ENCODE measurements at regions not wholly inside any gene's neighbourhood (a gene's known extent, or its start where the extent isn't known, plus 50 kb on each side); places are given as distances from the start of the nearest gene placed in this dataset.

DNA sequence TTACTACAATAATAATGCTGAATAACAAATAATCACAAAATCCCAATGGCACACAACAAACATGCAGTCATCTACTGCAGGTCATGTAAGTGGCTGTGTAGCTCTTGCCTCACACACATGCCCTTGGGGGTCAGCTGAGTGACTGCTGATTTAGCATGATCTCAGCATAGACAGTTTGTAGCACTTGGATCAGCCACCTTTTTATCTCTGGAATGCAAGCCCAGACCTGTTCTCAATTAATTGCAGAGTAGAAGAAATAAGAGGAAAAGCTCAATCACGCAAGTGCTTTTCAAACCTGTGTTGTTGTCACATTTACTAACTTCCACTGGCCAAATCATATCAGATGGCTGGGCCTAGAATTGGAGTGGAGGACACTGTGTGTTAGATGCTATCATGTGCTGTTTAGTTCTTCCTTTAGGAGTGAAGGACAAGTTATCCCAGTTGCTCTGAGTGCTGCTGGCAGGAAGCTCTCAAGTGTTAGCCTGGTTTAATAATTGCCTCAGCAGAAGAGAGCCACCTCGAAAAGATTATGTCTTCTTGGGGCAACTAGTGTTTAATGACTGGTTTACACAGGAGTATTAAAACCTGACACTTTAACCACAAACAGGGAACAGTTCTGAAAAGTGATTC is 128.3 kb upstream of the EPHA5 start:
- FAIRE-seq: no peak
- H3K27ac ChIP-seq (ENCODE audit: extremely low read length, insufficient read depth, low read length): no peak overlapping the region
- BruUV-seq (replicated peaks): no TSS peak

More for the DNA sequence above, 128.3 kb upstream of the EPHA5 start:
- ChIA-PET POLR2A (no interaction called here), CTCF (ENCODE audit: low intra/inter-chr PET ratio, low total read pairs) (no interaction called here)
- Histone ChIP-seq H3K9ac (ENCODE audit: insufficient read depth, low read depth, low read length) (no peak overlapping the region), H3K4me2 (ENCODE audit: low read depth, low read length) (no peak overlapping the region), H3K36me3 (replicated peaks in 1 of 2; ENCODE audit: control insufficient read depth in 1 of 2, insufficient read depth in 2 of 2, low read length in 2 of 2) (no peaks in the 10 kb centered on the region), H3K27me3 (ENCODE audit: control insufficient read depth in 1 of 2, insufficient read depth in 2 of 2, low read length in 2 of 2) (no peaks in the 10 kb centered on the region), H3K4me1 (ENCODE audit: insufficient read depth, low read length) (no peaks in the 10 kb centered on the region), H3K4me3 (replicated peaks in 1 of 3; ENCODE audit: insufficient read depth in 1 of 3, low read depth in 2 of 3, low read length in 3 of 3) (no peak overlapping the region), H4K20me1 (ENCODE audit: insufficient read depth, low read length) (no peaks in the 10 kb centered on the region), H2AFZ (ENCODE audit: low read length) (no peak overlapping the region), H3K79me2 (ENCODE audit: insufficient read depth, low read length) (no peaks in the 10 kb centered on the region), H3K9me3 (ENCODE audit: low read length) (no peaks in the 10 kb centered on the region)
- in situ Hi-C loops (cut with HindIII; ENCODE audit: extremely low pct_ligation_motif_present, low pct_unique_long_range_greater_than_20kb) (no loop called here), intact Hi-C loops (cut with micrococcal nuclease; ENCODE audit: unreplicated experiment) (no loop called here)
- no peak for TF ChIP-seq SRF (IDR thresholded peaks at IDR 0.05; ENCODE audit: low read depth, low read length)
- TF ChIP-seq STAT5B (CRISPR knock-in tag; IDR thresholded peaks at IDR 0.05): no peak
- TF ChIP-seq, protein P1, sequence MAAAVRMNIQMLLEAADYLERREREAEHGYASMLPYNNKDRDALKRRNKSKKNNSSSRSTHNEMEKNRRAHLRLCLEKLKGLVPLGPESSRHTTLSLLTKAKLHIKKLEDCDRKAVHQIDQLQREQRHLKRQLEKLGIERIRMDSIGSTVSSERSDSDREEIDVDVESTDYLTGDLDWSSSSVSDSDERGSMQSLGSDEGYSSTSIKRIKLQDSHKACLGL (CRISPR knock-in tag; IDR thresholded peaks at IDR 0.05): no peak
- TF ChIP-seq GZF1 (CRISPR knock-in tag; IDR thresholded peaks at IDR 0.05): no peak
- TF ChIP-seq XRCC5 (optimal IDR thresholded peaks at IDR 0.05; ENCODE audit: low read length): no peak
- no peak for TF ChIP-seq NPAS2 (CRISPR knock-in tag; IDR thresholded peaks at IDR 0.05; ENCODE audit: borderline replicate concordance)
- no peak for TF ChIP-seq HOXA9 (CRISPR knock-in tag; IDR thresholded peaks at IDR 0.05; ENCODE audit: borderline replicate concordance)
- TF ChIP-seq MLLT10 (CRISPR knock-in tag; IDR thresholded peaks at IDR 0.05): no peak
- TF ChIP-seq GLI4 (CRISPR knock-in tag; IDR thresholded peaks at IDR 0.05; ENCODE audit: borderline replicate concordance): no peak
- no peak for TF ChIP-seq NCOR1 (IDR thresholded peaks at IDR 0.05; ENCODE audit: borderline replicate concordance, low read length)
- TF ChIP-seq, protein P2, sequence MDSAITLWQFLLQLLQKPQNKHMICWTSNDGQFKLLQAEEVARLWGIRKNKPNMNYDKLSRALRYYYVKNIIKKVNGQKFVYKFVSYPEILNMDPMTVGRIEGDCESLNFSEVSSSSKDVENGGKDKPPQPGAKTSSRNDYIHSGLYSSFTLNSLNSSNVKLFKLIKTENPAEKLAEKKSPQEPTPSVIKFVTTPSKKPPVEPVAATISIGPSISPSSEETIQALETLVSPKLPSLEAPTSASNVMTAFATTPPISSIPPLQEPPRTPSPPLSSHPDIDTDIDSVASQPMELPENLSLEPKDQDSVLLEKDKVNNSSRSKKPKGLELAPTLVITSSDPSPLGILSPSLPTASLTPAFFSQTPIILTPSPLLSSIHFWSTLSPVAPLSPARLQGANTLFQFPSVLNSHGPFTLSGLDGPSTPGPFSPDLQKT (CRISPR knock-in tag; IDR thresholded peaks at IDR 0.05; ENCODE audit: borderline replicate concordance): no peak
- TF ChIP-seq U2AF2 (IDR thresholded peaks at IDR 0.05; ENCODE audit: low read depth, low read length): no peak
- no peak for TF ChIP-seq ZNF282 (IDR thresholded peaks at IDR 0.05; ENCODE audit: partially characterized antibody)
- no peak for TF ChIP-seq SRY (CRISPR knock-in tag; IDR thresholded peaks at IDR 0.05)
- TF ChIP-seq SAFB2 (CRISPR knock-in tag; IDR thresholded peaks at IDR 0.05; ENCODE audit: borderline replicate concordance, low read depth): no peak
- TF ChIP-seq DNMT3B (CRISPR knock-in tag; conservative IDR thresholded peaks at IDR 0.05): no peak
- TF ChIP-seq, protein P3, sequence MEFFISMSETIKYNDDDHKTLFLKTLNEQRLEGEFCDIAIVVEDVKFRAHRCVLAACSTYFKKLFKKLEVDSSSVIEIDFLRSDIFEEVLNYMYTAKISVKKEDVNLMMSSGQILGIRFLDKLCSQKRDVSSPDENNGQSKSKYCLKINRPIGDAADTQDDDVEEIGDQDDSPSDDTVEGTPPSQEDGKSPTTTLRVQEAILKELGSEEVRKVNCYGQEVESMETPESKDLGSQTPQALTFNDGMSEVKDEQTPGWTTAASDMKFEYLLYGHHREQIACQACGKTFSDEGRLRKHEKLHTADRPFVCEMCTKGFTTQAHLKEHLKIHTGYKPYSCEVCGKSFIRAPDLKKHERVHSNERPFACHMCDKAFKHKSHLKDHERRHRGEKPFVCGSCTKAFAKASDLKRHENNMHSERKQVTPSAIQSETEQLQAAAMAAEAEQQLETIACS (CRISPR knock-in tag; IDR thresholded peaks at IDR 0.05): no peak
- ATAC-seq (no peak), DNase-seq (ENCODE audit: low spot score) (no peak)
- WGBS (ENCODE audit: low lambda C conversion rate): 0% methylated on average over 2 of the region's 2 CpGs

All from HepG2 (cell line).